ENCODE measurements at regions not wholly inside any gene's neighbourhood (a gene's known extent, or its start where the extent isn't known, plus 50 kb on each side); places are given as distances from the start of the nearest gene placed in this dataset.

- TF ChIP-seq PAX8 (IDR thresholded peaks at IDR 0.05) = no peak
Observed at GRCh38 chr4:84239278-84239845, 259.7 kb downstream of the NKX6-1 start (continued).

GRCh38 chr4:84238247-84239090 lies 260.6 kb downstream of the NKX6-1 start:
- Histone ChIP-seq H3K9ac (ENCODE audit: control insufficient read depth, insufficient read depth, low read length) (no peak overlapping the region), H3K4me1 (ENCODE audit: control insufficient read depth, insufficient read depth, low read length) (no peaks in the 10 kb centered on the region), H3K27me3 (replicated peaks in 1 of 2; ENCODE audit: control insufficient read depth in 2 of 2, insufficient read depth in 2 of 2, low read length in 1 of 2) (no peaks in the 10 kb centered on the region), H3K36me3 (ENCODE audit: control insufficient read depth in 2 of 2, insufficient read depth in 2 of 2, low read length in 1 of 2) (no peaks in the 10 kb centered on the region), H2AFZ (ENCODE audit: control insufficient read depth, low read depth, low read length) (no peak overlapping the region), H3K4me2 (ENCODE audit: control insufficient read depth, insufficient read depth) (no peak overlapping the region), H3K9me3 (replicated peaks; ENCODE audit: control insufficient read depth, insufficient read depth, low read length) (peaks cover 3% of the 10 kb centered on the region; the same call in 1 of the 3 replicates), H3K79me2 (ENCODE audit: control insufficient read depth, insufficient read depth, low read length) (no peaks in the 10 kb centered on the region), H3K4me3 (no peak overlapping the region), H3K27ac (ENCODE audit: control insufficient read depth, insufficient read depth) (no peak overlapping the region), H4K20me1 (ENCODE audit: control insufficient read depth, insufficient read depth) (no peaks in the 10 kb centered on the region)
- TF ChIP-seq DPF2 (IDR thresholded peaks at IDR 0.05) = no peak
- TF ChIP-seq KDM1A (IDR thresholded peaks at IDR 0.05; ENCODE audit: borderline replicate concordance) = no peak
- no peak for TF ChIP-seq CEBPB (IDR thresholded peaks at IDR 0.05; ENCODE audit: borderline replicate concordance in 1 of 2, low read depth in 2 of 2, low read length in 2 of 2)
- no peak for TF ChIP-seq SRF (IDR thresholded peaks at IDR 0.05; ENCODE audit: low read depth in 2 of 2, low read length in 2 of 2)
- no peak for TF ChIP-seq RAD21 (IDR thresholded peaks at IDR 0.05; ENCODE audit: insufficient read depth, low read depth, low read length)
- TF ChIP-seq MEF2B (IDR thresholded peaks at IDR 0.05; ENCODE audit: partially characterized antibody, poor library complexity, severe bottlenecking) = no peak
- TF ChIP-seq TAF1 (IDR thresholded peaks at IDR 0.05; ENCODE audit: borderline replicate concordance, low read depth, low read length) = no peak
- TF ChIP-seq NR2F1 (conservative IDR thresholded peaks at IDR 0.05) = no peak
- TF ChIP-seq NKRF (conservative IDR thresholded peaks at IDR 0.05) = no peak
- TF ChIP-seq BRCA1 (IDR thresholded peaks at IDR 0.05; ENCODE audit: low read depth, low read length) = no peak
- no peak for TF ChIP-seq JUNB (IDR thresholded peaks at IDR 0.05)
- no peak for TF ChIP-seq RUNX3 (IDR thresholded peaks at IDR 0.05; ENCODE audit: low read length)
- no peak for TF ChIP-seq STAT3 (IDR thresholded peaks at IDR 0.05; ENCODE audit: low read depth, low read length)
- TF ChIP-seq REST (IDR thresholded peaks at IDR 0.05; ENCODE audit: low read depth, low read length) = no peak
- no peak for TF ChIP-seq PML (IDR thresholded peaks at IDR 0.05; ENCODE audit: low read length)
- intact Hi-C loops (cut with micrococcal nuclease; ENCODE audit: unreplicated experiment) (no loop called here), in situ Hi-C loops (cut with MboI) (no loop called here)
- FAIRE-seq = no peak
- CTCF ChIA-PET = no interaction called here
- WGBS (ENCODE audit: insufficient coverage, insufficient replicate concordance, low lambda C conversion rate, missing lambda C conversion rate) = 30% methylated on average over 7 of the region's 7 CpGs
- no TSS peak for BruUV-seq (replicated peaks)
- SMC1A ChIA-PET (ENCODE audit: uncharacterized antibody, unreplicated experiment) = interaction anchor here (0.6 to 0.8 kb wide), 2 partner anchors 11 to 1212 kb away, joined by 3 read pairs; no protein-coding TSS in a partner anchor
- RAD21 ChIA-PET (ENCODE audit: unreplicated experiment) = no interaction called here
- ATAC-seq = no peak
- POLR2A ChIA-PET = no interaction called here
- DNase-seq (ENCODE audit: low read depth, low spot score) = no peak
